PC-3 (cell line): ENCODE measurements at regions not wholly inside any gene's neighbourhood (a gene's known extent, or its start where the extent isn't known, plus 50 kb on each side); places are given as distances from the start of the nearest gene placed in this dataset.
"Not testable (repeated sequence)": the region's sequence is repeated elsewhere in the genome, so short reads cannot be mapped to it uniquely, and the experiment has no call there.

ENCODE experiments used
- EZH2 ChIP-seq: fragments of 300-600 bp; sonication (generic); IDR thresholded peaks from one replicate; pipeline ENCODE4 v1.6.1; 2017; ENCODE audit warnings: antibody characterized with exemption, mild to moderate bottlenecking, low read length; ENCODE audit not compliant: unreplicated experiment
- TF ChIP-seq, protein P1 (sequence below): fragments of 300-600 bp; sonication (generic); conservative IDR thresholded peaks from 2 replicates; pipeline ENCODE4 v1.5.1; 2017; ENCODE audit warnings: antibody characterized with exemption, low read depth, mild to moderate bottlenecking, low read length

DNA sequence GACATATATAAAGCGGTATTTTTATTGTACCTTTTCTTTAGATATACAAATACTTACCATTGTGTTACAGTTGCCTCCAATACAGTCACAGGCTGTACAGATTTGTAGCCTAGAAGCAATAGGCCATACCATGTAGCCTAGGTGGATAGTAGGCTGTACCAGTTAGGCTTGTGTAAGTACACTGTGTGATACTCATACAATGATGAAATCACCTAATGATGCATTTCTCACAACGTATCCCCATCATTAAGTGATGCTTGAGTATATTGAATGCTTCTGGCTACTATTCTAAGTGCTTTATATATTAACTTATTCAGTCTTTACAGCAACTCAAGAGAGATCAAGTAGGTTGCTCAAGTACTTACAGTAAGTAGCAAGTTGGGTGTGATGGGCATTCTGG, 71.6 kb upstream of the AGTPBP1 start:
- TF ChIP-seq, protein P1, sequence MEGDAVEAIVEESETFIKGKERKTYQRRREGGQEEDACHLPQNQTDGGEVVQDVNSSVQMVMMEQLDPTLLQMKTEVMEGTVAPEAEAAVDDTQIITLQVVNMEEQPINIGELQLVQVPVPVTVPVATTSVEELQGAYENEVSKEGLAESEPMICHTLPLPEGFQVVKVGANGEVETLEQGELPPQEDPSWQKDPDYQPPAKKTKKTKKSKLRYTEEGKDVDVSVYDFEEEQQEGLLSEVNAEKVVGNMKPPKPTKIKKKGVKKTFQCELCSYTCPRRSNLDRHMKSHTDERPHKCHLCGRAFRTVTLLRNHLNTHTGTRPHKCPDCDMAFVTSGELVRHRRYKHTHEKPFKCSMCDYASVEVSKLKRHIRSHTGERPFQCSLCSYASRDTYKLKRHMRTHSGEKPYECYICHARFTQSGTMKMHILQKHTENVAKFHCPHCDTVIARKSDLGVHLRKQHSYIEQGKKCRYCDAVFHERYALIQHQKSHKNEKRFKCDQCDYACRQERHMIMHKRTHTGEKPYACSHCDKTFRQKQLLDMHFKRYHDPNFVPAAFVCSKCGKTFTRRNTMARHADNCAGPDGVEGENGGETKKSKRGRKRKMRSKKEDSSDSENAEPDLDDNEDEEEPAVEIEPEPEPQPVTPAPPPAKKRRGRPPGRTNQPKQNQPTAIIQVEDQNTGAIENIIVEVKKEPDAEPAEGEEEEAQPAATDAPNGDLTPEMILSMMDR: not testable (repeated sequence)
- TF ChIP-seq EZH2: not testable (repeated sequence)
